ENCODE measurements at regions not wholly inside any gene's neighbourhood (a gene's known extent, or its start where the extent isn't known, plus 50 kb on each side); places are given as distances from the start of the nearest gene placed in this dataset.
A peak's percentile ranks its signal among the peaks of the same experiment; 100 is the strongest.

DNA sequence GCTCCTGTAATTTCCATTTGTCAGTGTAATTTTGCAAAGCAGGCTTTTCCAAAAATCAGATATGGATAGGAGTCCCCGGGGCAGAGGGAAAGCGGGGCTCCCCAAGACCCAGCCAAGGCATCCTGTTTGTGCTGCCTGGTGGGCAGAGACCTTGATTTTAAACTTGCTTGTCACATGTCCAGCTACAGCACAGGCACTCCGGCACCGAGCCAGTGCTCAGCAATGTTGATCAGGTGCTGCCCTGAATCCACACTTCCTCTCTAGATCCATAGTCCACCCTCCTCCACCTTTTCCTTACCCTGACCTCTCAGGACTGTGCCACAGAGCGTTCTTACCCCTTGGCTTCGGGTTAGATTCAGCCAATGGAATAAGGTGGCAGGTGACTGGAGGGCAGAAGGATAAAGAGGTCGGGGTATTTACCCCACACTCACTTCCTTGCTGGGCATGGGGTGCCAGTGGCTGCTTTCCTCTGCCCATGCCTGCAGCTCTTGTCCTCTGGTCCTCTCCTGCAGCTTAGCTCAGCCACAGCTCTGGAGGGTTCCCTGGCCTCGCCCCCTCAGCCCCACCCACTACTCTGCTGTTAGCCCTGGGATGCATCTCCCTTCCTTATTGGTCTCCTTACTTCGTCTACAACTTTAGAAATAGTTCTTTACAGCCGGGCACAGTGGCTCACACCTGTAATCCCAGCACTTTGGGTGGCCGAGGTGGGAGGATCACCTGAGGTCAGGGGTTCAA, 80.1 kb downstream of the IRF2BPL start:
- no peak for DNase-seq

DNA sequence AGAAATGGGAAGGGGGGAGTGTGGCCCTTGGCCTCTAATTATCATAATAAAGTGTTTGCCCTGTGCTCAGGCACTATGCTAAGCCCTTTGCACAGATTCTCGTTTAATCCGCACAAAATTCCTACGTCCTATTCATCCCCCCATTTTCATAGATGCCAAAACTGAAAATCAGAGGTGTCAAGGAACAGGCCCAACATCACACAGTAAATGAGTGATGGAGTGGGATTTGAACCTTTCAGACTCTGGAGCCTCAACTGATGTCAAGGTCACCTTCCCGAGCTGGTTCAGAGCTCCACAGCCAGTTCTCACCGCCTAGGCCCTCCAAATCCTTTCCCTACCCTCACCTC, 80.7 kb downstream of the IRF2BPL start:
- no peak for DNase-seq

DNA sequence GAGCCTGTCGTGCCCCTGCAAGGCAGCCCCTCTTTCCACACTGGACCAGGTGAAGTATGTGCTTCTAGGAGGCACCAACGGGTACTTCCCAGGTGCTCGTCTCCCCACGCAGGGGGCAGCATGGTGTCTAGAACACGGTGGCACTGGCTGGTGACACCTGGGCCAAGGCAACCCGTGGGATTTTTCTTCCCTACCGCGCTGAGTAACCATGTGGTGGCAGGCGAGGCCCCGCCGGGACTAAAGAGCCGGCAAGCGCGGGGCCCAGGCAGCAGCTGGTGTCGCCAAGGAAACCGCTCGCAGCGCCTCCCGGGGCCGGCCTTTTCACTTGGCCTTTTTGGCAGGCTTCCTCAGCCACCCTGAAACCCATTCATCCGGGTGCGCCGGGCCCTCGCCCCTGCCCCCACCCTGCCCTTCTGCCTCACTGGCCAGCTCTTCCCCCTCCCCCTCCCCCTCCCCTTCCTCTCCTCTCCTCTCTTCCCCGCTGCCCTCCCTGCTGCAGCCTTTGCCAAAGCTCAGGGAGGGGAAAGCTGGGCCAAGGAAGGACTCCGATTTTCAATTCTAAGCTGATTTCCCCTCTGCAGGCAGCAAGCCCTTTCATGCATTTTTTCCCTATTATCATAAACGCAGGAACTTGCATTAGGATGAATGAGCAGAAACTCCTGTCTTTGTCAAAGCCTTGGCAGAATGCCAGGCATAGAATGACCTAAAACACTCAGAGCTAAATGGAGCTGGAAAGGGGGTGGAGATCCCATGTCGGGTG, 81.2 kb downstream of the IRF2BPL start:
- DNase-seq = peak; percentile 87

- DNase-seq = no peak
Observed at GRCh38 chr14:76946753-76947077, 81.8 kb downstream of the IRF2BPL start.

GRCh38 chr14:76943072-76943471, 85.4 kb downstream of the IRF2BPL start:
- DNase-seq = no peak

GRCh38 chr14:76941946-76942805, 86.3 kb downstream of the IRF2BPL start:
- DNase-seq = no peak

- no peak for DNase-seq
Observed at GRCh38 chr14:76941544-76941943, 87.0 kb downstream of the IRF2BPL start.

- no peak for DNase-seq
Observed at GRCh38 chr14:76940021-76940760, 88.3 kb downstream of the IRF2BPL start.

DNA sequence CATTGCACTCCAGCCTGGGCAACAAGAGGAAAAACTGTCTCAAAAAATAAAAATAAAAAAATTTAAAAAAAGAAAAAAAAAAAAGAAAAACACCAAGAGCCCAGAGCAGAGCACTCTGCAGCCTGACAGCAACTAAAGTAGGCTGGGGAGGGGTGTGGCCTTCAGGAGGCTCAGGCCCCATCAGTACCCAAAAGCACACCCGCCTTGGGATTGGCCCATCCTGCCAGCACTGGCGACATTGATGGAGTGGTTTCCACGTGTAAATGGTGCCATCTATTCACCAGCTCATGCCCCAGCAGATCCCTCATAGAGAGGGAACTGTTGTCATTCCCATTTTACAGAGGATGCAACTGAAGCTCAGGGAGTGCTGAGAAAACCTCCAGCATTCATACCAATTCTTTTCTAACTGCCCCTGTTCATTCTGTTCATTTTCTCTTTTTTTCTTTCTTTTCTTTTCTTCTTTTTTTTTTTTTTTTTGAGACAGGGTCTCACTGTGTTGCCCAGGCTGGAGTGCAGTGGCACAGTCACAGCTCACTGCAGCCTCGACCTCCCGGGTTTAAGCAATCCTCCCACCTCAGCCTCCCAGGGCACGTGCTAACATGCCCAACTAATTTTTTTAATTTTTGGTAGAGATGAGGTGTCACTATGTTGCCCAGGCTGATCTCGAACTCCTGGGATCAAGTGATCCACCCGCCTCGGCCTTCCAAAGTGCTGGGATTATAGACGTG, 89.3 kb downstream of the IRF2BPL start:
- no peak for DNase-seq

GRCh38 chr14:76938092-76938500, 90.4 kb downstream of the IRF2BPL start:
- no peak for DNase-seq

DNA sequence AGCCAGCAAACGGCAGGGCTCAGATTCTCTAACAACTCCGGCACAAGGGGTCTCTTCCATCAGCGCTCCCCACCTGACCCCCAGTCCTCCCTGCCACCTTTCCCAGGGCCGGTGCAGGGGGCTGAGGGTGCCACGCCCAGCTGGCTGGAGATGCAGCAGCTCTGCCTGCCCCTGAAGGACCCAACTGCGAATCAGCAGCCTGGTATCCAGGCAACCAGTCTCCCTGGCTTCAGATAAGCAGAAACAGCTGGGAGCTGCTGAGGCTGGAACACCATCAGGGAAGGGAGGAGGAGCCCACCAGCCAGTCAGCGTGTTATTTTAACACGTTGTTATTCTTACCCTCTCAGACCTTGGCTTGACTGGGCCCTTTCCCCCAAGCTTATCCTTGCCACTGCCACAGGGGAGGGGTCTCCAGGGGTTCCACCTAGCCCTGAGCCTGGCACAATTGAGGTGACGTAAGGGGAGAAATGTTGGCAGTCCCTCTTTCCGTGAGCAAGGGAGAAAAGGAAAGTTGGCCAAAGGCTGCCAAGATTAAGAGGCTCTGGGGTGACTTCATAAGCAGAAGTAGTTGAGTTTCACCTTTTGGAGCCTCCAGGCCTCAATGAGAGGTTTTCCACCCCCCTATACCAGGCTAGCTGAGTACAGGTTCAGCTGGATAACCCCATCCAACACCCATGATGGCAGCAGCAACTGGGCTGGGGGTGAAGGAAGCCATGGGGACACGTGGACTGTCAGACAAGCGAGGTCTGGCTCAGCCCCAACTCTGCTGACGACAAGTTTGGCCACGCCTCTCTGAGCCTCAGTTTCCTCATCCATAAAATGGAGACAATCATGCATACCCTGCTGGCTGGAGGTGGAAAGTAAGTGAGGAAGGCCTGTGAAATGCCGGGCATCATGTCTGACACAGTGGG, 91.1 kb downstream of the IRF2BPL start:
- DNase-seq = no peak

DNA sequence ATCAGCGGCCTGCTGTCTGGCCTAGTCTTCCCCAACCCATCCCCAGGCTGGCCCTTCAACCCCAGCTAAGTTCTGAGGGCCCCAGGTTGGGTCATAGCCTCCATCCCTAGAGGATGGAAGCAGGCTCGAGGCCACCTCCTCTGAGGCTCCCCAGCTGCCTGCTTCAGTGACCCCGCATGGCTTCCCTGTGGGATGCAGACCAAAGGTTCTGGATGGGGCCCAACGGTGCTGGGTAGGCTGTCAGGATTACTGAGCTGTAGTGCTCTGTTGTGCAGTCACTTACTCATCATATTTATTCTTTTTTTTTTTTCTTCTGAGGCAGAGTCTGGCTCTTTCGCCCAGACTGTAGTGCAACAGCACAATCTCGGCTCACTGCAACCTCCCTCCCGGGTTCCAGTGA, 92.0 kb downstream of the IRF2BPL start:
- no peak for DNase-seq

DNA sequence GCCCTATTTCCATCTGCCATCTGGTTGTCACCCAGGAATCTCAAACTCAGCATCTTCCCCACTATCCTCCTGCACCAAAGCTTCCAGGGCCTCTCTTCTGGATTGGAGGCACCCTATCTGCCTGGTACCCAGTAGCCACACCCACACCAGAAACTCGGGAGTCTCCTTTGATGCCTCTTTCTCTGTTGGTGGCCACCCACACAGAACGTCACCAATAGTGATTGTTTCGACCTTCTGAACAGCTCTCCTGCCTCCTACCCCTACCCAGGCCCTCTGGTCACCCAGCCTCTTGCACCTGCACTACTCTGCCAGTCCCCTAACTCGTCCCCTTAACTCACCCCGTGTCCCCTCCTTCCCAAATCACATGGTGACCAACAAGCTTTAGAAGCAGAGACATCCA, 95.0 kb downstream of the IRF2BPL start:
- DNase-seq = no peak

DNA sequence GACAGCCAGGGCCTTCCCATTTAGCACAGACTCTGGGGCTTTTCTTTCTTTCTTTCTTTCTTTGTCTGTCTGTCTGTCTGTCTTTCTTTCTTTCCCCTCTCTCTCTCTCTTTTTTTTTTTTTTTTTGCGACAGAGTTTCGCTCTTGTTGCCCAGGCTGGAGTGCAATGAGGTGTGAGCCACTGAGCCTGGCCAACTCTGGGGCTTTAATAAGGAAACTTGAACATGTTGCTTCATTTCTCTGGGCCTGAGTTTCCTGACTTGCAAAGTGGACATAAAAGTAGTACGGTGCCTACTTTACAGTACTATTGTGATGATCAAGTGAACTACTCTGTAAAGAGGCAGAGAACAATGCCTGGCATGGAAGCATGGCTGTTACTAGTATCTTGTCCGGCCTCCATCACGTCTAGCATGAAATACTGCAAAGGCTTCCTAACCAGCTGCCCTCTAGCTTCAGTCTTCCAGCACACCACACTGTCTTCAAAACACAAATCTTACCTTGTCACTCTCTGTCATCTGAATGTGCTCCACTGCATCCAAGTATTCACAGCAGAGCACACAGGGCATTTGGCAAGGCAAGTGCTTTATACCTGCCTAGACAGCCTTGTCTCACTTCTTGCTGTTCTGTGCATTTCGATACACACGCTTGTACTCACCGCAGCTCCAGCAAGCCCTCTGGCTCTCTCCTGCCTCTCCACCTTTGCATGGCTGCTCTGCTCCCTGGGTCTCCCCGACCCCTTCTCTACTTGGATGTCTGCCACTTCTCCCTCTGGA, 96.7 kb downstream of the IRF2BPL start:
- no peak for DNase-seq

DNA sequence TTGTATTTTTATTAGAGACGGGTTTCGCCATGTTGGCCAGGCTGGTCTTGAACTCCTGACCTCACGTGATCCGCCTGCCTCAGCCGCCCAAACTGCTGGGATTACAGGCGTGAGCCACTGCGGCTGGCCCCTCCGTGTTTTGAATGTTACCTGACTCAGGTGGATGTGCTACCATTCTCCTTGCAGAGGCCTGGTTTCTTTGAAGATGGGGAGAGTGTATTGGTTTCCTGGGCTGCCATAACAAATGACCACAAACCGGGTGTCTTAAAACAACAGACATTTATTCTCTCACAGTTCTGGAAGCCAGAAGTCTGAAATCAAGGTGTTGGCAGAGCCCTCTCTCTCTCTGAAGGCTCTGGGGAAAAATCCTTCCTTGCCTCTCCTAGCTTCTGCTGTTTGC, 98.0 kb downstream of the IRF2BPL start:
- no peak for DNase-seq

DNA sequence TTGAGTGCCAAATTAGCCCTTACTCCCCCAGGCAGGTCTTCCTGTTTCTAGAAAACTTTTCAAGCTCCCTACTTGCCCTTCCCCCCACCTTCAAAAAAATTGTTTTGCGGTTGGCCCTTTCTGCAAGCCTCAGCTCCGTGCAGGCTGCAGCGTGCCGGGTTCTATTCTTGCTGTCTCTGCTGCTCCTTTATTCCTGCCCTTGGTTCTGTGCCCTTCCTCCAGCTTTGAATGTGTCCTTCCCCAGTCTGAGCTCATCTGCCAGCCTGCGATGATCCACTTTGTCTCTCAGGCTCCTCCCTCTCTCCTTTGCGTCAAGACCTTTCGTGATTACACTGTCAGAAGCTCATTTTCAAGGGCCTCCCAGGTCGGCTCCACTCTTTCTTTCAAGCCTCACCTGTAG, 98.6 kb downstream of the IRF2BPL start:
- peak; percentile 77 for DNase-seq

GRCh38 chr14:76927971-76928700, 100.4 kb downstream of the IRF2BPL start:
- no peak for DNase-seq

- peak; percentile 62 for DNase-seq
Observed at GRCh38 chr14:76926521-76927251, 100.5 kb downstream of the LRRC74A start.

- DNase-seq = no peak
Observed at GRCh38 chr14:76925097-76925441, 98.9 kb downstream of the LRRC74A start.

Measured in CD4-positive, alpha-beta T cell treated with Interleukin-6 for 4 hours (primary cell).